NT2/D1 (cell line): ENCODE measurements at regions not wholly inside any gene's neighbourhood (a gene's known extent, or its start where the extent isn't known, plus 50 kb on each side); places are given as distances from the start of the nearest gene placed in this dataset.

Experiments
- DNase-seq: peaks from one replicate; pipeline ENCODE4 v3.0.0-alpha.2; 2011; ENCODE audit warnings: low read depth, low spot score
- H3K27me3 ChIP-seq: 2 replicates; pipeline ENCODE4 v1.6.0; 2011; ENCODE audit warnings: mild to moderate bottlenecking; ENCODE audit not compliant: insufficient read length, insufficient read depth
- H3K36me3 ChIP-seq: 2 replicates; pipeline ENCODE4 v1.6.1; 2011; ENCODE audit warnings: mild to moderate bottlenecking, low read length, mixed read lengths; ENCODE audit not compliant: insufficient read depth, insufficient read length
- H3K4me1 ChIP-seq: 2 replicates; pipeline ENCODE4 v1.5.1; 2011; ENCODE audit not compliant: insufficient read depth, insufficient read length
- H3K4me3 ChIP-seq: 2 replicates; pipeline ENCODE4 v1.5.1; 2011; ENCODE audit warnings: low read depth; ENCODE audit not compliant: insufficient read length
- H3K9ac ChIP-seq: 2 replicates; pipeline ENCODE4 v1.6.0; 2011; ENCODE audit warnings: low read depth; ENCODE audit not compliant: insufficient read length
- H3K9me3 ChIP-seq: 2 replicates; pipeline ENCODE4 v1.5.1; 2011; ENCODE audit warnings: mild to moderate bottlenecking, low read length; ENCODE audit not compliant: insufficient read depth
- SUZ12 ChIP-seq: IDR thresholded peaks from 2 replicates; pipeline ENCODE4 v1.6.1; 2011; ENCODE audit not compliant: insufficient read length, insufficient read depth; ENCODE audit errors: extremely low read depth
- YY1 ChIP-seq: IDR thresholded peaks from 2 replicates; pipeline ENCODE4 v1.6.1; 2011; ENCODE audit not compliant: insufficient read length, insufficient read depth
- ZNF274 ChIP-seq: IDR thresholded peaks from 2 replicates; pipeline ENCODE4 v1.6.1; 2011; ENCODE audit warnings: mild to moderate bottlenecking, low read depth, low read length

DNA sequence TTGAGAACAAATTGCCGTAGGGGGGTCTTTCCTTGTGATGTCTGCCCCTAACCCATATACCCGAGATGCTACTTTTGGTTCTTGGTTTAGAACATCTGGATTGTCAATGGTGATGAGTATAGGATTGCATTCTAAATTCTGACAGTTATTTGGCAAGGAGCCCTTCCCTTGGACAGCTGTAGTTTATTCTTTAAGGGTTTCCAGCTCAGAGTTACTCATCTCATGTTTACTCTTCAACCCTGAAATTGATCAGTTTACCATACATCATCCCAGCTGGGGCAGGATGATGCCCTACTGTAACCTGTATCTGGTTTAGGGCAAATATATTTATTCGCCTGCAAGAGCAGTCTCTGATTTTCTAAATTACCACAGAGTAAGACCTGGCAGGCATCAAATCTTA lies 85.7 kb upstream of the XCR1 start:
- TF ChIP-seq YY1 = no peak
- TF ChIP-seq SUZ12 = no peak
- no peak for TF ChIP-seq ZNF274
- Histone ChIP-seq H3K4me3 (no peak overlapping the region), H3K36me3 (no peaks in the 10 kb centered on the region), H3K4me1 (no peaks in the 10 kb centered on the region), H3K9ac (no peak overlapping the region), H3K27me3 (no peaks in the 10 kb centered on the region), H3K9me3 (peaks cover 16% of the 10 kb centered on the region; the same call in 1 of the 2 replicates)
- DNase-seq = no peak

DNA sequence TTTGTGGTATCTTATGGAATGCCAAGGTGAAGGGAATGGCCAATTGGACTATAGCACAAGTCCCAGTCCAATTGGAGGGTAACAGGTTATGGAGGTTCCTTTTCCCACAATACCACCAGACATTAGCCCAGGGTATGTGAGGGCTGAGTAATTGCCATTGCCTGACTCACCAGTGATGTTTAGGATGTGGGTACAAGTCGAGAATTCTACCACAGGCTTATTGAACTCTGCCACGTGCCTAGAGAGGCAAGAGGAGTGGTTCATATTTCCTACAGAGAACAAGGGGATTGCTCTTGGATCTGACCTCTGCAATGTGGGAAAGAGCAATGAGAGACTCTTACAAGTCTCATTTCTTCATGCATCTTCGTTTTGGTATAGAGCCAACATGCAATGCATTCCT lies 85.0 kb upstream of the XCR1 start:
- DNase-seq = no peak
- H3K4me3 ChIP-seq = no peak overlapping the region
- H3K9ac ChIP-seq = no peak overlapping the region
- no peaks in the 10 kb centered on the region for H3K36me3 ChIP-seq
- H3K27me3 ChIP-seq = no peaks in the 10 kb centered on the region
- TF ChIP-seq SUZ12 (no peak), YY1 (no peak), ZNF274 (no peak)
- H3K9me3 ChIP-seq = peaks cover 16% of the 10 kb centered on the region; the same call in 1 of the 2 replicates
- no peaks in the 10 kb centered on the region for H3K4me1 ChIP-seq

DNA sequence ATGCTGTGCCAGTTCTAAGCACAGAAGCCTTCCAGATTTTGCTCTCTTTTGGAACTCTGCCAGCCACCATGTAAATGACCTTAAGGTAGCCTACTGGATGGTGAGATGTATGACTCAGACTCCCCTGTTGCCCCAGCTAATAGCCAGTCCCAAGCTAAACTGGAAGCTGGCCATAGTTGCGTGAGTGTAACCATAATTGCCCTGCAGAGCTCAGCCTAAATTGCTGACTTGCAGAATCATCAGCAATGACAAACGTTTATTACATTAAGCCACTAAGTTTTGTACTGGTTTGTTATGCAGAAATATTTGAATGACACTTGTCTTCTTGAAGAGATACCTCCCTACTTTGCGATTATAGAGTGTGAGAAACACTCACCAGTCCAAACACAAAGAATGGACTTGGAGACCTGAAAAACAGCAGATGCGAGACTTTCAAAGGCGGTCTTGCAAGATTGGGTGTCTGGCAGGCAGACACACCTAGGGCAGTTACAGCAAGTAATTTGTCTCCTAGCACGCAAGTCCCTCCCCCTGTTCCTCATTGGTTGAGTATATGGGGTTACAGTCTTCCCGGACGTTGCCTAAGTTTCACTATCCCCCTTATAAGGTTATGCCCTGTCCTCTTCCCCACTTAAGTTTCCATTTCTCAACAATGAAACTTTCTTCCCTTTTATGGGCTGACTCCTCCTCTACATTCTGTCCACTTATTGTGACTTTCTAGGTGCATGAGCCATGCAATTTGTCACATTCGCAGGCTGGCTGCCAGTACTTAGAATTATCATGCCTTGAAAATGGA lies 83.6 kb upstream of the XCR1 start:
- no peak overlapping the region for H3K9ac ChIP-seq
- H3K9me3 ChIP-seq = peaks cover 16% of the 10 kb centered on the region; the same call in 1 of the 2 replicates
- H3K27me3 ChIP-seq = no peaks in the 10 kb centered on the region
- no peaks in the 10 kb centered on the region for H3K4me1 ChIP-seq
- no peaks in the 10 kb centered on the region for H3K36me3 ChIP-seq
- TF ChIP-seq YY1 = no peak
- TF ChIP-seq ZNF274 = no peak
- no peak for TF ChIP-seq SUZ12
- DNase-seq = no peak
- no peak overlapping the region for H3K4me3 ChIP-seq

DNA sequence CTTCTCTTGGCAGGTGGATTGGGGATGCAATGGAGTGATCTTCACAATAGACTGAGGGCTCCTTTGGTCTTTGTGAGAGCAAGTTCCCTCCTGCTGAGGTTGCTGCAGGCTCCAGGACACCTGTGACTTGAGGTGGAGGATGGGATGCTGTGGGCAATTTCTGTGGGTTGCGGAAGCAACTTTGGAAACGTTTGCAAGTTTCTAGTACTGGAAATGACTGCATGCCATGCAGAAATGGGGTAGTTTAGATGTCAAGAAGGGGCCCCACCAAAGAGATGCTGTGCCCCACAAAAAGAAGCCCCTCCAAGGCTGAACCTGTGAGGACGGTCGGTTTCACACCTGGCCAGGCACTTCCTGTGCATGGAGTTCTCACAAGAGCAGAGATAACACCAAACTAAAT lies 80.4 kb upstream of the XCR1 start:
- Histone ChIP-seq H3K27me3 (no peaks in the 10 kb centered on the region), H3K4me3 (no peak overlapping the region), H3K9ac (no peak overlapping the region), H3K36me3 (no peaks in the 10 kb centered on the region), H3K9me3 (peaks cover 11% of the 10 kb centered on the region; the same call in 1 of the 2 replicates), H3K4me1 (no peaks in the 10 kb centered on the region)
- TF ChIP-seq YY1 = no peak
- no peak for TF ChIP-seq SUZ12
- no peak for TF ChIP-seq ZNF274
- DNase-seq = no peak

DNA sequence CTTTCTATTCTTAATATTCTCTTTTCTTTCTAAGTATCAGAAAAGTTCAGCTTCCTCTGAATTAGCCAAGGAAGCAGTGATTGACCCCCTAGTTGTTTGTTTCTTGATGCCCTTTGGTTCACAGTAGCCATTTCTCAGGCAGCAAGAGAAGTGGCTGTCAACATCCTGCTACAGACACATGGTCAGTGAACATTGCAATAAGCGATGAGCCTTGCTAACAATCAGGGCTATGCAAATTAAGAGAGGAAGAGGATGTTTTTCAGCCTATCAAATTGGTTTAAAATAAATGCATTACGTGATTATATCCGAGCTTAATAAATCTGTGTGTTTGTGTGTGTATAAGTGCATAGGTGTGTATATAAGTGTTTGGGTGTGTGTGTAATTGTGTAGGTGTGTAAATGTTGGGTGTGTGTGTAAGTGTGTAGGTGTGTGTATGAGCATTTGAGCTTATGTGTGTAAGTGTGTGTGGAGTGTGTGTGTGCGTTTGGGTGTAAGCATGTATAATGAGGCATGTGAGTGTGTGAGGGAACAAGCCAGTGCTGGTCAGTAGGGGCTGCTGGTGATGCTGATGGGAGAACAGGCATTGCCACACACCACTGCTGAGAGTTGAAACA lies 78.1 kb upstream of the XCR1 start:
- Histone ChIP-seq H3K9ac (no peak overlapping the region), H3K9me3 (peaks cover 15% of the 10 kb centered on the region; the same call in 1 of the 2 replicates), H3K4me3 (no peak overlapping the region), H3K36me3 (no peaks in the 10 kb centered on the region), H3K4me1 (no peaks in the 10 kb centered on the region), H3K27me3 (no peaks in the 10 kb centered on the region)
- DNase-seq = no peak
- TF ChIP-seq YY1 (no peak), SUZ12 (no peak), ZNF274 (no peak)

DNA sequence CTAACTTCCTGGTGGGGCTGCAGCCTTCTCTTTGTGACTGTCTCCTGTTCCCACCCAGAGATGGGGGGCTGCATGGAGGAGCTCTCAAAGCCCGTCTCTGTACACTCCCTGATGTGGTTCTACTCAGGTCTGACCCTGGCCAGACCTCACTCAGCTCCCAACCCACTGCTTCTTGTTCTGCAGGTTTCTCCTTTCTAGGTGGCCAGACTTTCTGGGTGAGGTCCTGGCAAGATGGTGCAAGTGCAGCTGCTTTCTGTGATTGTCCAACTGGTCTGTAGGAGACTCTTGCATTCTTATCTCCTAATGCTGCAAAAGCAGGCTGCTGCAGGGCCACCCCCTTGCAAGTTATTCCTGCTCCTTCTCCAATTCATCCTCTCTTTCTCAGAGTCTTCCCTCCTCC lies 77.4 kb upstream of the XCR1 start:
- DNase-seq = no peak
- no peak overlapping the region for H3K9ac ChIP-seq
- H3K4me3 ChIP-seq = no peak overlapping the region
- H3K36me3 ChIP-seq = no peaks in the 10 kb centered on the region
- TF ChIP-seq ZNF274 = no peak
- TF ChIP-seq SUZ12 = no peak
- no peak for TF ChIP-seq YY1
- H3K9me3 ChIP-seq = peaks cover 15% of the 10 kb centered on the region; the same call in 1 of the 2 replicates
- H3K4me1 ChIP-seq = no peaks in the 10 kb centered on the region
- H3K27me3 ChIP-seq = no peaks in the 10 kb centered on the region

DNA sequence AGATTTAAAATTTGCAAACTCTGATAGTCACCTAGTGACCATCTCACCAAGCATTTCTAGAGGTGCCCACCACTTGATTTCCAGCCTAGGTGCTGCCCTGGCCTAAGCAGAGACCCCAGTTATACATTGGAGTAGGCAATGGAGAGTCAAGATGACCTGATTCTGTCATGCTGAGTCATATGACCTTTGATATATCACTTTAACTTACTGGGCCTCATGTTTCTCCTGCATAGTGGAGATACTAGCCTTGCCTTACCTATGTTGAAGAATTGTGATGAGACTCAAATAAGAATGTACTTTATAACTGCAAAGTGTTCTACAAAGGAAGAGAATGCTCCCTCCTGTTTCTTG lies 75.5 kb upstream of the XCR1 start:
- TF ChIP-seq SUZ12 (no peak), ZNF274 (no peak)
- H3K4me3 ChIP-seq = no peak overlapping the region
- H3K4me1 ChIP-seq = no peaks in the 10 kb centered on the region
- no peaks in the 10 kb centered on the region for H3K36me3 ChIP-seq
- H3K9me3 ChIP-seq = peaks cover 10% of the 10 kb centered on the region; the same call in 1 of the 2 replicates
- no peak overlapping the region for H3K9ac ChIP-seq
- no peaks in the 10 kb centered on the region for H3K27me3 ChIP-seq
- no peak for DNase-seq
